Spleen (tissue), 7 donors: ENCODE measurements at regions not wholly inside any gene's neighbourhood (a gene's known extent, or its start where the extent isn't known, plus 50 kb on each side); places are given as distances from the start of the nearest gene placed in this dataset.

Experiments used
- CTCF ChIP-seq, 11 experiments: fragments of 200-600 bp in 7 of 11; fragments of 450-650 bp in 4 of 11; sonication (generic) in 4 of 11; IDR thresholded peaks in 8 of 11; conservative IDR thresholded peaks in 3 of 11; 1 replicate in 7 of 11; 2 replicates in 4 of 11; pipeline versions ENCODE4 v1.4.0 to v1.8.0; 2016 to 2021; ENCODE audit warnings: antibody characterized with exemption in 11 of 11, inconsistent platforms in 4 of 11, mild to moderate bottlenecking in 1 of 11
- POLR2A ChIP-seq, 3 donors: fragments of 450-650 bp; IDR thresholded peaks; one replicate each; pipeline ENCODE4 v1.5.1; 2017; ENCODE audit warnings: antibody characterized with exemption in 3 of 3, mild to moderate bottlenecking in 1 of 3
- POLR2AphosphoS5 ChIP-seq, 3 donors: sonication (generic); formaldehyde crosslinking; IDR thresholded peaks; one replicate each; pipeline ENCODE4 v1.5.1; 2017; ENCODE audit warnings: antibody characterized with exemption in 3 of 3
- donor health status: DM: no; HTN: no; CAD: no; lungs with moderate emphysema.
- donor health status: DM: no; HTN: no; CAD: no.
- donor health status: DM: no; HTN: no; CAD: no.

DNA sequence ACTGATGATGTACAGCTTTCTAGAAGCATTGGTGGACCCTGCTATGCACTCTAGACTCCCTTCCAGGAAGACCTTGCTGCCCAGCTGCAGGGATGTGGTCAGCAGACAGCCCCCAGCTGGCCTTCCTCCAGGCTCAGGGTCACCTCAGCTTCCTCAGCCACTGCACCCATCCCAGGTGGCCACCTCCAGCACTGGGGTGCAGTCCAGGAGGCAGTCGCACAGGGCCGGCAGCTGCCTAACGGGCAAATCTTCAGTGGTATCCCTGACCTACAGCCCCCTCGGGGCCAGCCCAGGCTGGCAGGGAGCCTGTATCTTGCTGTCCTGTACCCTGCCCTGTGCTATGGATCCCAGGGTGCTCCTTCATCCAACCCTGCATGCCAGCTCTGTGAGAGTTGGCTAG lies 81.8 kb downstream of the GADD45G start:
- no peak for TF ChIP-seq CTCF (IDR thresholded peaks at IDR 0.05 in 8 of 11, conservative IDR thresholded peaks at IDR 0.05 in 3 of 11)
- no peak for TF ChIP-seq POLR2A (IDR thresholded peaks at IDR 0.05)
- TF ChIP-seq POLR2AphosphoS5 (IDR thresholded peaks at IDR 0.05) = no peak
